Lung (tissue), 11 donors: ENCODE measurements at regions not wholly inside any gene's neighbourhood (a gene's known extent, or its start where the extent isn't known, plus 50 kb on each side); places are given as distances from the start of the nearest gene placed in this dataset.

ENCODE experiments used
- ATAC-seq: fragments of 200-7000 bp; cut with Tn5 transposase; one replicate; pipeline ENCODE4 v1.9.1; 2020; ENCODE audit warnings: moderate number of reproducible peaks; ENCODE audit not compliant: insufficient read depth, low FRiP score
- DNase-seq, 3 donors: peaks; one replicate each; pipeline ENCODE4 v3.0.0-alpha.2; 2013 to 2017
- H3K27ac ChIP-seq, 2 donors: one replicate each; pipeline ENCODE4 v1.5.1; 2013; ENCODE audit warnings: mild to moderate bottlenecking in 2 of 2, moderate library complexity in 2 of 2, control low read depth in 1 of 2, inconsistent platforms in 1 of 2, low read depth in 1 of 2, low read length in 1 of 2
- H3K27me3 ChIP-seq, 3 donors: one replicate each; pipeline ENCODE4 v1.5.1; 2013; ENCODE audit warnings: low read length in 2 of 3; ENCODE audit not compliant: control insufficient read depth in 3 of 3, insufficient read depth in 3 of 3
- H3K36me3 ChIP-seq, 4 donors: one replicate each; pipeline ENCODE4 v1.5.1; 2013; ENCODE audit warnings: low read length in 4 of 4, mild to moderate bottlenecking in 1 of 4, moderate library complexity in 1 of 4; ENCODE audit not compliant: control insufficient read depth in 4 of 4, insufficient read depth in 4 of 4
- H3K4me1 ChIP-seq, 5 donors: one replicate each; pipeline ENCODE4 v1.5.1; 2013; ENCODE audit warnings: low read length in 5 of 5, mild to moderate bottlenecking in 2 of 5, moderate library complexity in 1 of 5; ENCODE audit not compliant: control insufficient read depth in 5 of 5, insufficient read depth in 5 of 5
- H3K4me3 ChIP-seq: one replicate; pipeline ENCODE4 v1.5.1; 2013; ENCODE audit warnings: mild to moderate bottlenecking, control low read depth, moderate library complexity
- H3K9ac ChIP-seq, 2 donors: one replicate each; pipeline ENCODE4 v1.5.1; 2013; ENCODE audit warnings: low read length in 2 of 2, control low read depth in 1 of 2; ENCODE audit not compliant: insufficient read depth in 1 of 2
- H3K9me3 ChIP-seq, 4 donors: one replicate each; pipeline ENCODE4 v1.5.1; 2013; ENCODE audit warnings: low read length in 3 of 4, mild to moderate bottlenecking in 1 of 4, moderate library complexity in 1 of 4; ENCODE audit not compliant: control insufficient read depth in 4 of 4, insufficient read depth in 3 of 4
- WGBS, 2 donors: extraction: QIAGEN DNeasy Blood & Tissue Kit; methylation state at CpG; one replicate each; pipeline ENCODE4 v1.1.7; 2013; 5-methylcytosine and 5-hydroxymethylcytosine counted together
- TF ChIP-seq, protein P1 (sequence below): IDR thresholded peaks from 2 replicates; pipeline ENCODE4 v1.5.1; 2012; ENCODE audit warnings: mild to moderate bottlenecking; ENCODE audit errors: control extremely low read depth, extremely low read depth
- donor health status: control.
- donor health status: control.
- donor health status: Bipolar disorder and iron deficiency.
- donor health status: healthy.
- donor health status: DM: yes; HTN: yes; CAD: no.

DNA sequence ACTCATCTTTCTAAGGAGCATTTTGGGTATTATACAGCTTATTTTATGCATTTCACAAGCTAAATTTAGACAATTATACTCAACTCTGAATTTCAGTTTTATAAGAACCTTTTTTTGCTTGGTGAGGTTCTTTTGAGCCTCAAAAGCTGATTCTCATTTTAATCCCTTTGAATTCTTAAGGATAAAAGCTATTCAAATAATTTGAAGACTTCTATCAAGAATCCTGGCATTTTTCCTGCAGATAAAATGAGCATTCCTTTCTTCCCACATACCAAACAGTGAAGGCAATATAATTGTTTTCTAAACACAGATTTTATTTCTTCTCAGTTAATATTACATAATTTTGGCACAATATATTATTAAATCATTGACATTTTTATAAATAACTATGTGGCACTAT, 118.4 kb upstream of the GPM6A start:
- H3K4me1 ChIP-seq: peaks cover 0 to 4% (median 0%) of the 10 kb centered on the region in 5 donors
- ATAC-seq: no peak
- no peaks in the 10 kb centered on the region for H3K27me3 ChIP-seq
- TF ChIP-seq, protein P1, sequence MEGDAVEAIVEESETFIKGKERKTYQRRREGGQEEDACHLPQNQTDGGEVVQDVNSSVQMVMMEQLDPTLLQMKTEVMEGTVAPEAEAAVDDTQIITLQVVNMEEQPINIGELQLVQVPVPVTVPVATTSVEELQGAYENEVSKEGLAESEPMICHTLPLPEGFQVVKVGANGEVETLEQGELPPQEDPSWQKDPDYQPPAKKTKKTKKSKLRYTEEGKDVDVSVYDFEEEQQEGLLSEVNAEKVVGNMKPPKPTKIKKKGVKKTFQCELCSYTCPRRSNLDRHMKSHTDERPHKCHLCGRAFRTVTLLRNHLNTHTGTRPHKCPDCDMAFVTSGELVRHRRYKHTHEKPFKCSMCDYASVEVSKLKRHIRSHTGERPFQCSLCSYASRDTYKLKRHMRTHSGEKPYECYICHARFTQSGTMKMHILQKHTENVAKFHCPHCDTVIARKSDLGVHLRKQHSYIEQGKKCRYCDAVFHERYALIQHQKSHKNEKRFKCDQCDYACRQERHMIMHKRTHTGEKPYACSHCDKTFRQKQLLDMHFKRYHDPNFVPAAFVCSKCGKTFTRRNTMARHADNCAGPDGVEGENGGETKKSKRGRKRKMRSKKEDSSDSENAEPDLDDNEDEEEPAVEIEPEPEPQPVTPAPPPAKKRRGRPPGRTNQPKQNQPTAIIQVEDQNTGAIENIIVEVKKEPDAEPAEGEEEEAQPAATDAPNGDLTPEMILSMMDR: no peak
- no peaks in the 10 kb centered on the region for H3K9me3 ChIP-seq
- no peaks in the 10 kb centered on the region for H3K36me3 ChIP-seq
- peak in 2 of 3 donors; percentile 32 to 46 for DNase-seq
- H3K9ac ChIP-seq: no peak overlapping the region
- no peak overlapping the region for H3K27ac ChIP-seq
- H3K4me3 ChIP-seq: no peak overlapping the region

DNA sequence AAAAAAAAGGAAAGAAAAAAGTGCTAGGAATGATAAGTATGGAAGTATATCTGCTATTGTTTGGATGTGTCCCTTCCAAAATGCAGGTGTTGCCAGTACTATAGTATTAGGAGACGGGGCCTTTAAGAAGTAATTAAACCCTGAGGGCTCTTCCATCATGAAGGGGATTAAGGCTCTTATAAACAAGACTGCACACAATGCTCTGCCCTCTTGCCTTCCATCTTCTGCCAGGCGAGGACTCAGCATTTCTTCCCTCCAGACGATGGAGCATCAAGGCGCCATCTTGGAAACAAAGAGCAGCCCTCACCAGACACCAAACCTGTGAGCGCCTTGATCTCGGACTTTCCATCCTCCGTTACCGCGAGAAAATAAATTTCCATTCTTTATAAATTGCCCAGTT, 120.1 kb upstream of the GPM6A start:
- Histone ChIP-seq H3K4me3 (no peak overlapping the region), H3K9me3 (no peaks in the 10 kb centered on the region), H3K4me1 (peaks cover 0 to 4% (median 0%) of the 10 kb centered on the region in 5 donors), H3K27ac (no peak overlapping the region), H3K36me3 (no peaks in the 10 kb centered on the region), H3K27me3 (no peaks in the 10 kb centered on the region), H3K9ac (no peak overlapping the region)
- no peak for ATAC-seq
- 97 to 98% methylated on average over 9 of the region's 9 CpGs for WGBS, 2 donors
- TF ChIP-seq, protein P1: no peak
- DNase-seq: no peak

- Histone ChIP-seq H3K9ac (no peak overlapping the region), H3K4me3 (no peak overlapping the region), H3K9me3 (no peaks in the 10 kb centered on the region), H3K4me1 (peaks cover 0 to 4% (median 0%) of the 10 kb centered on the region in 5 donors), H3K36me3 (no peaks in the 10 kb centered on the region), H3K27me3 (no peaks in the 10 kb centered on the region), H3K27ac (no peak overlapping the region)
- 84 to 86% methylated on average over 3 of the region's 3 CpGs for WGBS, 2 donors
- ATAC-seq (no peak), DNase-seq (no peak)
- TF ChIP-seq, protein P1: no peak
Observed at GRCh38 chr4:175934506-175934905, 122.4 kb upstream of the GPM6A start.

DNA sequence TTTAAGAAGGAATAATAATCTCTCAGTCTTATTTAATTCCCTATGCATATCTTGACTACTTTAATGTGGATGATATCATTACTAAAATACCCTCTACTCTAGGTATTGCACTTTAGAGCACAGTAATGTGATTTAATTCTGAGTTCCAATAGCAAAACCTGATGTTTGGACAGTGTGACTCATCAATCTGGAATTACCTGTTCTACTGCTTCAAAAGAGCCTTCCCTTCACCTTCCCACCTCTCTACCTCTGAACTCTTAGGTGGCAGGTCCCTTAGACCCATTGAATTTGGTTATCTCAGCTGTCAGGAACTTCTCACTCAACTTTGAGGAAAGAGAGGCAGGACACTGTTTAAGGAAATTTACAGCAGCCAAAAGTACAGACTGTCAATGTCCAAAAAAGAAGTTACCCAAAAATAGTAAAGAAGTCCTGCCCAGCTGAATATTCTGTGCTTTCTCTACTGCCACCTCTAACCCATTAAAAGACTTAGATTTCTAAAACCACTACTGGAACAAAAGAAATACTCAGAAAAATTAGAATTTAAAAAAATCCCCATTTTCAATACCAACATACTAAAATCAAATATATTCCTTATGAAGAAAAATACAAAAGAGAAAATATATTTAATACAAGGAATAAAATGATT, 123.1 kb upstream of the GPM6A start:
- Histone ChIP-seq H3K4me1 (peaks cover 0 to 4% (median 0%) of the 10 kb centered on the region in 5 donors), H3K4me3 (no peak overlapping the region), H3K9ac (no peak overlapping the region), H3K9me3 (no peaks in the 10 kb centered on the region), H3K36me3 (no peaks in the 10 kb centered on the region), H3K27me3 (no peaks in the 10 kb centered on the region), H3K27ac (no peak overlapping the region)
- TF ChIP-seq, protein P1: no peak
- DNase-seq (no peak), ATAC-seq (peak; percentile 66)
